K562 (cell line): ENCODE measurements at regions not wholly inside any gene's neighbourhood (a gene's known extent, or its start where the extent isn't known, plus 50 kb on each side); places are given as distances from the start of the nearest gene placed in this dataset.

Experiments
- CBFA2T3 ChIP-seq: fragments of 450-650 bp; IDR thresholded peaks from 2 replicates; pipeline ENCODE4 v1.6.1; 2017
- CEBPB ChIP-seq: fragments of 450-650 bp; IDR thresholded peaks from 2 replicates; pipeline ENCODE4 v1.6.1; 2016; ENCODE audit warnings: missing genetic modification characterization, missing compliant biosample characterization
- FOSL1 ChIP-seq: fragments of 200-800 bp; sonication (Bioruptor generic); conservative IDR thresholded peaks from 2 replicates; pipeline ENCODE4 v1.6.1; 2016; ENCODE audit warnings: missing genetic modification characterization, missing compliant biosample characterization
- FOXJ2 ChIP-seq: fragments of 200-800 bp; sonication (Bioruptor generic); IDR thresholded peaks from 2 replicates; pipeline ENCODE4 v1.6.1; 2016; ENCODE audit warnings: missing genetic modification characterization, missing compliant biosample characterization
- HDAC3 ChIP-seq: fragments of 450-650 bp; IDR thresholded peaks from 2 replicates; pipeline ENCODE4 v1.6.1; 2018; ENCODE audit warnings: borderline replicate concordance, mild to moderate bottlenecking, moderate library complexity; ENCODE audit not compliant: partially characterized antibody
- JUND ChIP-seq, 2 experiments: IDR thresholded peaks; 2 replicates in 1 of 2; 3 replicates in 1 of 2; pipeline ENCODE4 v1.6.1; 2011; ENCODE audit warnings: borderline replicate concordance in 2 of 2, low read depth in 2 of 2, low read length in 2 of 2, improper control_type of control experiment in 1 of 2, missing biosample characterization in 1 of 2, missing genetic modification characterization in 1 of 2, missing genetic modification reagents in 1 of 2
- KDM1A ChIP-seq, 2 experiments: fragments of 450-650 bp; IDR thresholded peaks; 2 replicates each; pipeline ENCODE4 v1.6.1; 2016; ENCODE audit warnings: mild to moderate bottlenecking in 2 of 2
- LEF1 ChIP-seq: fragments of 450-650 bp; IDR thresholded peaks from 2 replicates; pipeline ENCODE4 v1.6.1; 2016; ENCODE audit warnings: mild to moderate bottlenecking
- NFE2 ChIP-seq: IDR thresholded peaks from 2 replicates; pipeline ENCODE4 v1.6.1; 2014; ENCODE audit warnings: antibody characterized with exemption, low read depth
- PCBP1 ChIP-seq: fragments of 200-400 bp; formaldehyde crosslinking; IDR thresholded peaks from 2 replicates; pipeline ENCODE4 v1.6.1; 2018; ENCODE audit warnings: mild to moderate bottlenecking, low read depth, low read length; ENCODE audit not compliant: poor library complexity, severe bottlenecking
- RCOR1 ChIP-seq, 2 experiments: IDR thresholded peaks; 2 replicates each; pipeline ENCODE4 v1.6.1; 2012; ENCODE audit warnings: low read depth in 2 of 2, low read length in 2 of 2, borderline replicate concordance in 1 of 2, improper control_type of control experiment in 1 of 2
- SMARCA4 ChIP-seq: fragments of 450-650 bp; IDR thresholded peaks from 2 replicates; pipeline ENCODE4 v1.6.1; 2016
- SOX6 ChIP-seq: fragments of 450-650 bp; IDR thresholded peaks from 2 replicates; pipeline ENCODE4 v1.6.1; 2014; ENCODE audit warnings: mild to moderate bottlenecking
- STAT5A ChIP-seq: IDR thresholded peaks from 2 replicates; pipeline ENCODE4 v1.6.1; 2012; ENCODE audit warnings: low read length, inconsistent platforms, borderline replicate concordance
- ZBTB7A ChIP-seq: IDR thresholded peaks from 2 replicates; pipeline ENCODE4 v1.6.1; 2011; ENCODE audit warnings: low read depth, mild to moderate bottlenecking, low read length, moderate library complexity, borderline replicate concordance; ENCODE audit not compliant: control insufficient read depth
- ZNF583 ChIP-seq: fragments of 250-450 bp; sonication (Bioruptor Pico); IDR thresholded peaks from 2 replicates; pipeline ENCODE4 v1.4.0; 2020
- TF ChIP-seq, protein P1 (sequence below): sonication (generic); formaldehyde crosslinking; IDR thresholded peaks from 2 replicates; pipeline ENCODE4 v1.8.0; 2022; ENCODE audit warnings: mild to moderate bottlenecking, missing genetic modification reagents
- TF ChIP-seq, protein P2 (sequence below): fragments of 450-650 bp; formaldehyde crosslinking; IDR thresholded peaks from 2 replicates; pipeline ENCODE4 v1.4.0; 2022; ENCODE audit warnings: missing genetic modification characterization

- peak in 1 of 2 experiments; percentile 64; a peak in 1 of 4 replicates for TF ChIP-seq RCOR1 (IDR thresholded peaks at IDR 0.05; ENCODE audit: borderline replicate concordance in 1 of 2, low read depth in 2 of 2, low read length in 2 of 2)
- peak; percentile 46; the same call in 1 of the 2 replicates for TF ChIP-seq NFE2
- TF ChIP-seq SOX6 = peak; percentile 50; the same call in 1 of the 2 replicates
- TF ChIP-seq, protein P1, sequence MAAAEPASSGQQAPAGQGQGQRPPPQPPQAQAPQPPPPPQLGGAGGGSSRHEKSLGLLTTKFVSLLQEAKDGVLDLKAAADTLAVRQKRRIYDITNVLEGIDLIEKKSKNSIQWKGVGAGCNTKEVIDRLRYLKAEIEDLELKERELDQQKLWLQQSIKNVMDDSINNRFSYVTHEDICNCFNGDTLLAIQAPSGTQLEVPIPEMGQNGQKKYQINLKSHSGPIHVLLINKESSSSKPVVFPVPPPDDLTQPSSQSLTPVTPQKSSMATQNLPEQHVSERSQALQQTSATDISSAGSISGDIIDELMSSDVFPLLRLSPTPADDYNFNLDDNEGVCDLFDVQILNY = no peak
- peak; percentile 33 to 46; a peak in 1 of 4 replicates for TF ChIP-seq KDM1A (IDR thresholded peaks at IDR 0.05)
- TF ChIP-seq SMARCA4 = peak; percentile 74
- peak; percentile 81 for TF ChIP-seq JUND (IDR thresholded peaks at IDR 0.05; ENCODE audit: borderline replicate concordance, low read depth, low read length)
- TF ChIP-seq JUND (tag; IDR thresholded peaks at IDR 0.05; ENCODE audit: borderline replicate concordance, low read depth, low read length) = peak; percentile 65; the same call in 2 of the 3 replicates
- TF ChIP-seq STAT5A = peak; percentile 48; the same call in 1 of the 2 replicates
- TF ChIP-seq FOSL1 (tag) = peak; percentile 92
- TF ChIP-seq ZBTB7A = no peak
- peak; percentile 64 for TF ChIP-seq FOXJ2 (tag)
- TF ChIP-seq LEF1 = 0 out of 2 replicates have a peak, but pooled peaks have one; percentile 24
- TF ChIP-seq CBFA2T3 = peak; percentile 91
- TF ChIP-seq HDAC3 = peak; percentile 37
- no peak for TF ChIP-seq PCBP1
- peak; percentile 38; the same call in 1 of the 2 replicates for TF ChIP-seq ZNF583 (CRISPR knock-in tag)
- TF ChIP-seq, protein P2, sequence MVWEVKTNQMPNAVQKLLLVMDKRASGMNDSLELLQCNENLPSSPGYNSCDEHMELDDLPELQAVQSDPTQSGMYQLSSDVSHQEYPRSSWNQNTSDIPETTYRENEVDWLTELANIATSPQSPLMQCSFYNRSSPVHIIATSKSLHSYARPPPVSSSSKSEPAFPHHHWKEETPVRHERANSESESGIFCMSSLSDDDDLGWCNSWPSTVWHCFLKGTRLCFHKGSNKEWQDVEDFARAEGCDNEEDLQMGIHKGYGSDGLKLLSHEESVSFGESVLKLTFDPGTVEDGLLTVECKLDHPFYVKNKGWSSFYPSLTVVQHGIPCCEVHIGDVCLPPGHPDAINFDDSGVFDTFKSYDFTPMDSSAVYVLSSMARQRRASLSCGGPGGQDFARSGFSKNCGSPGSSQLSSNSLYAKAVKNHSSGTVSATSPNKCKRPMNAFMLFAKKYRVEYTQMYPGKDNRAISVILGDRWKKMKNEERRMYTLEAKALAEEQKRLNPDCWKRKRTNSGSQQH (CRISPR knock-in tag) = no peak
- TF ChIP-seq CEBPB (tag) = 0 out of 2 replicates have a peak, but pooled peaks have one; percentile 26
Observed at GRCh38 chr21:29232530-29233255, 66.0 kb upstream of the BACH1 start (continued).
